Kidney (tissue), 13 donors: ENCODE measurements at regions not wholly inside any gene's neighbourhood (a gene's known extent, or its start where the extent isn't known, plus 50 kb on each side); places are given as distances from the start of the nearest gene placed in this dataset.
A peak's percentile ranks its signal among the peaks of the same experiment; 100 is the strongest.

Experiments
- DNase-seq, 5 donors: peaks; one replicate each; pipeline ENCODE4 v3.0.0-alpha.2; 2013 to 2020
- FAIRE-seq: peaks from 2 replicates; lab custom pipeline; 2012; peaks lifted over from hg19 to GRCh38; lab: Jason Lieb, UNC
- H3K27ac ChIP-seq, 2 donors: one replicate each; pipeline ENCODE4 v1.7.0; 2013; ENCODE audit warnings: low read depth in 2 of 2, low read length in 2 of 2, inconsistent platforms in 1 of 2
- H3K27me3 ChIP-seq: one replicate; pipeline ENCODE4 v1.7.1; 2013; ENCODE audit warnings: low read length, inconsistent platforms; ENCODE audit not compliant: control insufficient read depth, insufficient read depth
- H3K36me3 ChIP-seq, 3 donors: one replicate each; pipeline versions ENCODE4 v1.7.0 to v1.7.1; 2013; ENCODE audit warnings: low read length in 3 of 3, control low read depth in 1 of 3, inconsistent platforms in 1 of 3; ENCODE audit not compliant: insufficient read depth in 3 of 3, control insufficient read depth in 2 of 3
- H3K4me1 ChIP-seq, 3 donors: one replicate each; pipeline versions ENCODE4 v1.7.0 to v1.7.1; 2013; ENCODE audit warnings: low read length in 3 of 3, inconsistent platforms in 1 of 3, low read depth in 1 of 3; ENCODE audit not compliant: control insufficient read depth in 2 of 3, insufficient read depth in 2 of 3
- H3K4me3 ChIP-seq, 3 donors: one replicate each; pipeline versions ENCODE4 v1.7.0 to v1.8.1; 2013; ENCODE audit warnings: low read length in 3 of 3, control low read depth in 1 of 3, inconsistent platforms in 1 of 3
- H3K9ac ChIP-seq, 3 donors: one replicate each; pipeline versions ENCODE4 v1.7.0 to v1.7.1; 2013; ENCODE audit warnings: low read length in 3 of 3, control low read depth in 1 of 3, inconsistent platforms in 1 of 3
- H3K9me3 ChIP-seq, 3 donors: one replicate each; pipeline versions ENCODE4 v1.7.0 to v1.7.1; 2013; ENCODE audit warnings: low read length in 3 of 3, control low read depth in 1 of 3, inconsistent platforms in 1 of 3; ENCODE audit not compliant: control insufficient read depth in 2 of 3, insufficient read depth in 1 of 3
- CTCF ChIP-seq: IDR thresholded peaks from 3 replicates; pipeline ENCODE4 v1.5.1; 2012; ENCODE audit warnings: mild to moderate bottlenecking, moderate library complexity, borderline replicate concordance; ENCODE audit not compliant: insufficient read depth; ENCODE audit errors: extremely low read depth
- intact Hi-C: fragments of 100-400 bp; cut with DNase I; formaldehyde crosslinking; loops from one replicate; pipeline ENCODE4 v1.11.1; 2022
- donor health status: control.
- donor health status: control.
- donor health status: control.
- donor health status: control.
- donor health status: control.
- donor health status: DM: yes; HTN: yes; CAD: no.
- donor health status: Normal renal cell carcinoma (clear cell type).

GRCh38 chr5:158390577-158390976 is 531.6 kb upstream of the CLINT1 start:
- Histone ChIP-seq H3K4me3 (no peak overlapping the region), H3K9me3 (no peaks in the 10 kb centered on the region), H3K9ac (no peak overlapping the region), H3K4me1 (peaks cover 0 to 4% (median 4%) of the 10 kb centered on the region in 3 donors), H3K27me3 (no peaks in the 10 kb centered on the region), H3K36me3 (no peaks in the 10 kb centered on the region), H3K27ac (no peak overlapping the region)
- FAIRE-seq (no peak), DNase-seq (peak in 2 of 5 donors; percentile 8 to 46)
- no peak for TF ChIP-seq CTCF
- intact Hi-C loops = no loop called here

GRCh38 chr5:158389786-158390185 is 530.8 kb upstream of the CLINT1 start:
- Histone ChIP-seq H3K4me3 (no peak overlapping the region), H3K36me3 (no peaks in the 10 kb centered on the region), H3K27ac (no peak overlapping the region), H3K9ac (no peak overlapping the region), H3K9me3 (no peaks in the 10 kb centered on the region), H3K4me1 (peaks cover 0 to 4% (median 4%) of the 10 kb centered on the region in 3 donors), H3K27me3 (no peaks in the 10 kb centered on the region)
- TF ChIP-seq CTCF = no peak
- DNase-seq (no peak), FAIRE-seq (no peak)
- intact Hi-C loops = no loop called here

- Histone ChIP-seq H3K36me3 (no peaks in the 10 kb centered on the region), H3K9me3 (no peaks in the 10 kb centered on the region), H3K27ac (peak overlapping the region; percentile 27 to 41), H3K27me3 (no peaks in the 10 kb centered on the region), H3K4me1 (peaks cover 0 to 7% (median 4%) of the 10 kb centered on the region in 3 donors), H3K9ac (no peak overlapping the region), H3K4me3 (no peak overlapping the region)
- DNase-seq (peak in 1 of 5 donors; percentile 41), FAIRE-seq (no peak)
- intact Hi-C loops = no loop called here
- TF ChIP-seq CTCF = no peak
These were observed 529.1 kb upstream of the CLINT1 start for GRCh38 chr5:158388021-158388420.

GRCh38 chr5:158387499-158387898 is 528.6 kb upstream of the CLINT1 start:
- Histone ChIP-seq H3K9ac (no peak overlapping the region), H3K9me3 (no peaks in the 10 kb centered on the region), H3K27ac (peak overlapping the region in 1 of 2 donors; percentile 41), H3K36me3 (no peaks in the 10 kb centered on the region), H3K4me1 (peaks cover 0 to 8% (median 4%) of the 10 kb centered on the region in 3 donors), H3K4me3 (no peak overlapping the region), H3K27me3 (no peaks in the 10 kb centered on the region)
- no peak for TF ChIP-seq CTCF
- DNase-seq (peak in 2 of 5 donors; percentile 6 to 24), FAIRE-seq (no peak)
- intact Hi-C loops = no loop called here
